C4-2B (cell line): ENCODE measurements at regions not wholly inside any gene's neighbourhood (a gene's known extent, or its start where the extent isn't known, plus 50 kb on each side); places are given as distances from the start of the nearest gene placed in this dataset.

Experiments
- H3K27ac ChIP-seq: fragments of 450-650 bp; 2 replicates; pipeline ENCODE4 v1.5.1; 2017
- ZFX ChIP-seq: fragments of 450-650 bp; IDR thresholded peaks from 2 replicates; pipeline ENCODE4 v1.6.1; 2017
- TF ChIP-seq, protein P1 (sequence below): fragments of 450-650 bp; conservative IDR thresholded peaks from 2 replicates; pipeline ENCODE4 v1.5.1; 2017; ENCODE audit warnings: mild to moderate bottlenecking

DNA sequence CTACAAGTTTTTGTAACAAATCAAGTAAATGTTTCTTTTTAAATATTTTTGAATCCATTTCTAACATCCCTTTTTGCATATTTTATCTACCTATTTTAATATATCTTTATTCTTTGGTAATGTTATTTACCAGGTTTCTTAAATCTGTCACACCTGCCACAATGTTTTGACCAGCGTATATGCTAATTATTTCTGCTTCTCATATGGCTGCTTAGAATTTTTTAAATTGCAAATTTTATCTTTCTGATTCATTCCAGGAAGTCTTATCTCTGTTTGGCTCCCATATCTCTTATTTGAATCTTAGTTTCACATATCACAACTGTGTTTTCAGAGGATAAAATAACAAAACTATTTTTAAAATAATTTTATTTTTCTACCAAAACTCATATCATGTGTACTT lies 1411.1 kb downstream of the KCNT2 start:
- TF ChIP-seq, protein P1, sequence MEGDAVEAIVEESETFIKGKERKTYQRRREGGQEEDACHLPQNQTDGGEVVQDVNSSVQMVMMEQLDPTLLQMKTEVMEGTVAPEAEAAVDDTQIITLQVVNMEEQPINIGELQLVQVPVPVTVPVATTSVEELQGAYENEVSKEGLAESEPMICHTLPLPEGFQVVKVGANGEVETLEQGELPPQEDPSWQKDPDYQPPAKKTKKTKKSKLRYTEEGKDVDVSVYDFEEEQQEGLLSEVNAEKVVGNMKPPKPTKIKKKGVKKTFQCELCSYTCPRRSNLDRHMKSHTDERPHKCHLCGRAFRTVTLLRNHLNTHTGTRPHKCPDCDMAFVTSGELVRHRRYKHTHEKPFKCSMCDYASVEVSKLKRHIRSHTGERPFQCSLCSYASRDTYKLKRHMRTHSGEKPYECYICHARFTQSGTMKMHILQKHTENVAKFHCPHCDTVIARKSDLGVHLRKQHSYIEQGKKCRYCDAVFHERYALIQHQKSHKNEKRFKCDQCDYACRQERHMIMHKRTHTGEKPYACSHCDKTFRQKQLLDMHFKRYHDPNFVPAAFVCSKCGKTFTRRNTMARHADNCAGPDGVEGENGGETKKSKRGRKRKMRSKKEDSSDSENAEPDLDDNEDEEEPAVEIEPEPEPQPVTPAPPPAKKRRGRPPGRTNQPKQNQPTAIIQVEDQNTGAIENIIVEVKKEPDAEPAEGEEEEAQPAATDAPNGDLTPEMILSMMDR, result no peak
- no peak for TF ChIP-seq ZFX
- no peak overlapping the region for H3K27ac ChIP-seq

DNA sequence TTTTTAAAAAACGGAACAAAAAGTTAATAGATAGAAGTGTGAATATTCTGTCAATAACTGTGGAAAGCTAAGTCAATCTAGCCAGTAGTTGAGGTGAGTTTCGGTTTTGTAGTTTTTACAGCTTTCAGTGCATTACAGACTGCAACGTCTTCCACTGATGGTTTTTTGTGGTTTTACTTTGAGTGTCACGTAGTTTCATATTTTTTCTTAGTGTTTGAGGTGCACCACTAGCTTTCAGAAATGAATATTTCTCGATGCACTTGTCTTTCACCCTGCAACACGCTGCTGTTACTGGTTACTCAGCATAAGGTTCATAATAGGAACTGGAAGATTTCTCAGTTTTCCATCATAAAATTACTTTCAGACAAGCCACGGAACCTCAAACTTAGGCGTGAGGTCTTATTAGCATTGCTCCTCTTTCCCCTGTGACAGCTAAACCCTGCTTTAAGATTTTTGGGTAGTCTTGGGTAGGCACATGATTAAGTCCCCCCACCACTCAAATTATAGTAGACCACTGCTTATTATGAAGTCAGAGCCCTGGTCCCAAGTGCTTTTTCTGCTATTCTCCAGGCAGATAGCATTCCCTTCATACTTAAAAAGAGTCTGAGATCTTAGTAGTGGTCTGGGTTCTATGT lies 1412.7 kb downstream of the KCNT2 start:
- H3K27ac ChIP-seq, result no peak overlapping the region

DNA sequence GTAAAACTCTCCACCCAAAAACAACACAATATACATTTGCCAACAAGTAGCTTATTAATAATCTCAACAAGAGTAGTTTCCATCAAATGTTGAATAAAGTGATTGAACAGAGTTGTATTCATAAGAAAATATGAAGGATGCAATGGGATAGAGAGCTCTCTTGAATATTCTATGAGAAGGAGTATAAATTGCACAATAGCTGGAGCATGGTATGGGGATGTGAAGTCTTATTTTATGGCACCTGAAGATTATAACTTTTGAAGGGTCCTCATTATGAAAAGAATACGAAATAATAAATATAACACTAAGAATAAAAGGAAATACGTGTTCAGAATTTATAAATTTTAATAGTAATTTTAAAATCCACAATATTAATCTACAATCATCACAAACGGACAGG lies 1415.1 kb downstream of the KCNT2 start:
- no peak for TF ChIP-seq ZFX
- TF ChIP-seq, protein P1, result no peak
- no peak overlapping the region for H3K27ac ChIP-seq

More for the DNA sequence above, 1412.7 kb downstream of the KCNT2 start:
- TF ChIP-seq, protein P1, result no peak
- TF ChIP-seq ZFX, result no peak

GRCh38 chr1:195188821-195189220 lies 1419.4 kb downstream of the KCNT2 start:
- H3K27ac ChIP-seq, result no peak overlapping the region
- TF ChIP-seq, protein P1, result no peak
- TF ChIP-seq ZFX, result no peak

DNA sequence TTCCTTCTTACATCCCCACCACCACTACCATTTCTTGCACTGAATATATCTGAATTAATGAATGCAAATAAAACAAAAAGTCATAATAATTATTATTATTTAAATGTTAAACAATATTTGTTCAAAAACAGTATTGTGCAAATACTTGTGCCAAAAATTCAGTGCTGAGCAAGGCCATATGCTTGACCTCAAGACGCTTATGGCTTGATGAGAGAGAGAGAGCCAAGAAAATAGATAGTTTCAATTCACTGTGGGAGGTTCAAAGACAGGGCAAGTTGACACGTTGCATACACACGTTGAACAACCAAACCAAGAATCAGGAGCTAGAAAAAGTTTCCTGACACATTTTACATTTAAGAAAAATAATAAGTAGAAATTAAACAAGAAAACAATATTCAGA lies 1421.7 kb downstream of the KCNT2 start:
- no peak overlapping the region for H3K27ac ChIP-seq
- no peak for TF ChIP-seq ZFX
- TF ChIP-seq, protein P1, result no peak

DNA sequence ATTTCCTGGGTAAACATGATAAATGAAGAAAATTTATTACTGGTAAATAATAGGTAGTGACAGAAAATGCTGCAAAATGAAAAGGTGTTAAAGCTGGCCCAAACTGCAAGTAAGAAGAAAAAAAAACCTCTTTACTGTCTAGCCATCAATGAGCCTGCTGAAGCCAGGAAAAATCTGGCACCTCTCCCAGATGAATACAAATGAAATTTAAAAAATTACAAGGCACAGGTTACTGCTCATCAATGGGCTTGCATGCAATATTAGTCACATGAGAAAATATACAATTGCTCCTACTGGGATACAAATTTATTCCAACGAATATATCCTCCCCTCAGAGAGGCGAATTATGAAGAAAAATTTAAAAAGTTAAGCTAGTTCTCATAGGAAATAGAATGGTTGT lies 1422.5 kb downstream of the KCNT2 start:
- TF ChIP-seq, protein P1, result no peak
- TF ChIP-seq ZFX, result no peak
- no peak overlapping the region for H3K27ac ChIP-seq

DNA sequence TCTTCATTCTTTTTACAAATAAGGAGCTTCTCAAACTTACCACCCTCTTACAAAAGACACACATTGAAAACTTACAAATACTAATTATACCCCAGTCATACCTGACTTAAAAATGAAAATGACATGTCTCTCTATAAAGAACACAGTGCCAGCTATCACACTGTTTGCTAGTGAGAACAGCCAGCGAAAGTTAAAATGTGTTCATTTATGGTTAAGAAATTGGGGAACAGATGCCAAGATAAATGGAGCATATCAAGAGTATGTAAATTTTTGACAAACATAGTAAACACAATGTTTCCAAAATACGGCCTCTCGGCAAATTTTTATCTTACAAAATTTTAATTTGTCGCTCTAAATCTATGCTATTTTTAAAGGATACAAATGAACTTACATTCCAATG lies 1422.9 kb downstream of the KCNT2 start:
- TF ChIP-seq ZFX, result no peak
- TF ChIP-seq, protein P1, result no peak
- no peak overlapping the region for H3K27ac ChIP-seq
